Fibroblast of the aortic adventitia (primary cell): ENCODE measurements at regions not wholly inside any gene's neighbourhood (a gene's known extent, or its start where the extent isn't known, plus 50 kb on each side); places are given as distances from the start of the nearest gene placed in this dataset.
A peak's percentile ranks its signal among the peaks of the same experiment; 100 is the strongest.
"Not testable (repeated sequence)": the region's sequence is repeated elsewhere in the genome, so short reads cannot be mapped to it uniquely, and the experiment has no call there.

ENCODE experiments used
- DNase-seq: peaks from one replicate; pipeline ENCODE4 v3.0.0-alpha.2; 2010; ENCODE audit warnings: low read depth
- H3K4me3 ChIP-seq: 2 replicates; pipeline ENCODE4 v1.5.1; 2011; ENCODE audit warnings: low read depth, mild to moderate bottlenecking, control low read depth, low read length, moderate library complexity
- TF ChIP-seq, protein P1 (sequence below): IDR thresholded peaks from 2 replicates; pipeline ENCODE4 v1.5.1; 2011; ENCODE audit warnings: mild to moderate bottlenecking, low read length, control low read depth, inconsistent platforms; ENCODE audit not compliant: insufficient read depth

GRCh38 chr1:81512252-81513003 is 288.3 kb upstream of the ADGRL2 start:
- TF ChIP-seq, protein P1, sequence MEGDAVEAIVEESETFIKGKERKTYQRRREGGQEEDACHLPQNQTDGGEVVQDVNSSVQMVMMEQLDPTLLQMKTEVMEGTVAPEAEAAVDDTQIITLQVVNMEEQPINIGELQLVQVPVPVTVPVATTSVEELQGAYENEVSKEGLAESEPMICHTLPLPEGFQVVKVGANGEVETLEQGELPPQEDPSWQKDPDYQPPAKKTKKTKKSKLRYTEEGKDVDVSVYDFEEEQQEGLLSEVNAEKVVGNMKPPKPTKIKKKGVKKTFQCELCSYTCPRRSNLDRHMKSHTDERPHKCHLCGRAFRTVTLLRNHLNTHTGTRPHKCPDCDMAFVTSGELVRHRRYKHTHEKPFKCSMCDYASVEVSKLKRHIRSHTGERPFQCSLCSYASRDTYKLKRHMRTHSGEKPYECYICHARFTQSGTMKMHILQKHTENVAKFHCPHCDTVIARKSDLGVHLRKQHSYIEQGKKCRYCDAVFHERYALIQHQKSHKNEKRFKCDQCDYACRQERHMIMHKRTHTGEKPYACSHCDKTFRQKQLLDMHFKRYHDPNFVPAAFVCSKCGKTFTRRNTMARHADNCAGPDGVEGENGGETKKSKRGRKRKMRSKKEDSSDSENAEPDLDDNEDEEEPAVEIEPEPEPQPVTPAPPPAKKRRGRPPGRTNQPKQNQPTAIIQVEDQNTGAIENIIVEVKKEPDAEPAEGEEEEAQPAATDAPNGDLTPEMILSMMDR: no peak
- no peak overlapping the region for H3K4me3 ChIP-seq
- DNase-seq: peak; percentile 4

GRCh38 chr1:81511281-81511680 is 289.5 kb upstream of the ADGRL2 start:
- DNase-seq: no peak
- H3K4me3 ChIP-seq: no peak overlapping the region
- TF ChIP-seq, protein P1: no peak

- no peak for DNase-seq
- H3K4me3 ChIP-seq: no peak overlapping the region
- TF ChIP-seq, protein P1: no peak
Measured at GRCh38 chr1:81510701-81511100, 290.0 kb upstream of the ADGRL2 start.

DNA sequence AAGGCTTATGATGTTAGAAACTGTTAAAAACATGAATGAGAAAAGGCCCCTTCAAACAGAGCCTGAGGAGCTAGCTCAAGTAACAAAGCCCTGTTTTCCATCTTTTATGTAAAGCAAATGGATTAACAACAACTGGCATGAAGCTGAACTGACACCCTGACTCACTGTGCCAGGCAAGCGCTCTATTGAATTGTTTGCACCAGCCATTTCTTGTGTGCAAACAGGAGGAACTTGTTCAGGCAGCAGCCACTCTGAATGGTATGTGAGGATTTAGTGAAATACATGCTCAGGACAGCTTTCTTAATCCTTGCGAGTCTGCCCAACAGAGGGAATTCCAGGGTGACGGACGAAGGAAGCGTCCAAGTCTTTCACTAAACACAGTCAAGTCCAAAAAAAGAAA is 291.1 kb upstream of the ADGRL2 start:
- no peak overlapping the region for H3K4me3 ChIP-seq
- DNase-seq: no peak
- TF ChIP-seq, protein P1: no peak

DNA sequence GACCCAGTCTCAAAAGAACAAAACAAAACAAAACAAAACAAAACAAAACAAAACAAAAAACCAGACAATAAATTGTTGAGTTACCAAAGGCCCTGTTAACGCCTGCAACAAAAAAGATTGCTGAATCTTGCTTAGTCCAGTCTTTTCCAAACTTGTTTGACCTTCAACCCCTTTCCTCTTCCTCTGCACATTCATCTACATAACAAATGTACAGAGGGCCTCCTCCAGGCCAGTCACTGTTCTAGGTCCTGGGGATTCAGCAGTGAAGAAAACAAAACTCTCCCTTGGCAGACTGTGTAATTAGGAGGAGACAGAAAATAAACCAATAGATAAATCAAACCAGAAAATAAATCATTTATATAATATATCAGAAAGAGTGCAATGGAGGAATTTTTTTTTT is 294.0 kb upstream of the ADGRL2 start:
- no peak for DNase-seq
- TF ChIP-seq, protein P1: no peak
- H3K4me3 ChIP-seq: no peak overlapping the region

DNA sequence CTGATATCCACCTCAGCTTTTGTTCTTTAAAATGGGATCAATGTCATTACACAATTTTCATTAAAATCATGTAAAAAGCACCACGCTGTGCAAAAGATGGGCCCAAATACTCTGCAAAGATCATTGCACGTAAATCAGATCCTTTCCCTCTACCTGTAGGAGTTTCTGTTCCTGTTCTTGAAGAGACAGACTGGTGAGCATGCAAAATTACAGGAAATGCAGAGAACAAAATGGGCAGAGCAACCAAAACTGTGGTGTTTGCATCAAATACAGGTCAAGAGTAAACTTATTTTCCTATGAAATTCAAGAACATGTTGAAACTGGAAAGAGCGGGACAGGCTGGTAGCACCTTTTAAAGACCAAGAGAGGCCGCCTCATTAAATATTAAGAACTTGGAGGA is 294.9 kb upstream of the ADGRL2 start:
- no peak for DNase-seq
- TF ChIP-seq, protein P1: no peak
- no peak overlapping the region for H3K4me3 ChIP-seq

DNA sequence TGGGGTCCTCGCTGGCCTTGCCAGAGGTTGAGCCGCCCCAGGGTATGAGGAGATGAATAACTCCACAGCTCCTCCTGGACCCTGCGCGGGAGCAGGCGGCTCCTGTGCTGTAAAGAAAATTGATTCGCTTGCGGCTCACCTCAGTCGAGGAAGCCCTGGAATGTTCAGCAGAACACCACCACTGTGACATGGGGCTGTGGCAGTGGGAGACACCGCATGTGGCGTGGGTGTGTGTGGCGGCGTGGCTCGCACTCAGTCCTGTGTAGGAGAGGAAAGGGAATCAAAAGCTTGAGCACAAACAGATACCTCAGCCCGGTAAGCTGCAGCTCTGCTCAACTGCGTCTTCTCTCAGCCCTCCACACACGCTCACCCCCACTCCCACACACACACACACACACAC is 295.9 kb upstream of the ADGRL2 start:
- H3K4me3 ChIP-seq, DNase-seq: not testable (repeated sequence)

GRCh38 chr1:81502705-81503104 is 298.0 kb upstream of the ADGRL2 start:
- not testable (repeated sequence) for DNase-seq, H3K4me3 ChIP-seq

DNA sequence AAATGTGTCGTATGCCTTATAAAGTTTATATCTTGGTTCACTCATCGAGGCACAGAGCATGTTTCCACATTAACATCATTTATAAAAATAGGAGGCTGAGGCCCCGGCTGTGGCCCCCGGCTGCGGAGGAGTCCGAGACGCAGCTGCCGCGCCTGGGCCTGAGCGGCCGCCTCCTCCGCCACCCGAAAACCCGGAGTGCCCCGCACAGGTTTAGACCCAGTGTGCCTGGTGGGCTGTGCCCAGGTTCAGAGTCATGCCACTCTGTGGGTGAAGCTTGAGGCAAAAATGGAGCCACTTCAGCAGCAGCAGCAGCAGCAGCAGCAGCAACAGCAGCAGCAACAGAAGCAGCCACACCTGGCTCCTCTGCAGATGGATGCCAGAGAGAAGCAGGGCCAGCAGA is 299.2 kb upstream of the ADGRL2 start:
- DNase-seq, H3K4me3 ChIP-seq: not testable (repeated sequence)
